Inferior parietal cortex (tissue), 1 donor: ENCODE measurements at regions not wholly inside any gene's neighbourhood (a gene's known extent, or its start where the extent isn't known, plus 50 kb on each side); places are given as distances from the start of the nearest gene placed in this dataset.

Source experiments
- DNase-seq: peaks from one replicate; pipeline ENCODE4 v3.0.0-alpha.2; 2016; ENCODE audit errors: extremely low spot score

DNA sequence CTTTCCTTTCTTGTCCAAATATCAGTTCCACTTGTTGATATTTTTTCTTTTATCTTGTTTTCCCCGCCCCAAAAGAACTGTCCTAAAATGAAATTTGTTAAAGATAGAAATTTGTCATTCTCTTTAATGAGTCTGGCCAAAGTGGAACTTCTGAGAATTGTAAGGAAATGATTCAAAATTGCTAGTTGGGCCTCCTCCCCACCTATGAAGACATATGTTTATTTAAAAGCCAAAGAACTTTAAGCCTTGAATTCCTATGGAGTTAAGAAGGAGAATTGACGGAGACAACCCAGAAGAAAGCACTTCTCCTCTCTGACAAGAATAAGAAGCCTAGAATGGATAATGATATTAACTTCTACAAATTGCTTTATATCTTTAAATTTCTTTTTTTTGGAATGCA, 59.1 kb upstream of the ALDH1A1 start:
- no peak for DNase-seq

GRCh38 chr9:73011181-73011750, 58.4 kb upstream of the ALDH1A1 start:
- DNase-seq = peak; percentile 76

GRCh38 chr9:73009649-73010288, 56.9 kb upstream of the ALDH1A1 start:
- DNase-seq = no peak

DNA sequence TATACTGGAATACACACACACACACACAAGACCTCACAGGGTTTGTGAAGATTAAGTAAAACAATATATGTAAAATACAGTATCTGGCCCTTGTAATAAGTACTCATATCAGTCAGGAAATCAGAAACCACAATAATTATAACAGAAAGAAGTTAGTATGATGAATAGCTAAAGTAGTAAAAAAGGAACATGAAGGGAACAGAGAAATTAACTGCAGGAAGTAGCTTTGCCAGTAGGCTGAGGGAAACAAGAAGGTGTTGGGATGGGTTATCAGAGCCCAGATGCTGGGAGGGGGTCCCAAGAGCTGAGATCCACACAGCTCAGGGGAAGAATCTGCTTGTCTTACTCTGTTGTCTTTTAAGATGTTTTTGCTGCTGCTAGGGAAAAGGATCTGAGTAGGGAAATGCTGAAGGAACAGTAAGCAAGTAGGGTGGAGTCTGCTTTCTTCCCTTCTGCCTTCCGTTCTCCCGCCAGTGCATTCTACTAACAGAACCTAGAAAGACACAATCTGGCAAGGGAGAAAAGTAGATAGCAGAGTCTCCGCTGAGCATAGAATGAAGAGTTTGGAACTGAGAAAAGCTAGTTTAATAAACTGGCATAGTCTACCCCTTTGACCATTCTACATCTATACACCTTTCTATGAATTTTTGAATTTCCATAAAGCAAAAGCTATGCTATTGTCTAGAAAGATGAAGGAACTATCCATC, 55.3 kb upstream of the ALDH1A1 start:
- no peak for DNase-seq

DNA sequence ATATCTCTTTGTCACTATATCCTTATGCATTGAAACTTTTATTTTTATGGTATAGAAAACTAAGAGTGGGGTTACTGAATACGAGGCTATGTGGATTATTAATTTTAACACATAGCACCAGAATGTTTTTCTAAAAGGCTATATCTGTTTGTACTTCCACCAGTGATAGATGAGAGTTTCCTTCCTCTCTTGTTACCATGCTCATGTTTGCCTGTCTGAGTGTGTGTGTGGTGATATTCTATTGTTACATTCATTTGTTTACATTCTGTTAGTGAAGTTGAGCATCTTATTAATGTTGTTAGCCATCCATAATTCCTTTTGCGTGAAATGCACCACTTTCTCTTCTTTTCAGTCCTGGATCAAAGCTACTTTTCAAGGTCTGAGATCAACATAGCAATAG, 54.1 kb upstream of the ALDH1A1 start:
- no peak for DNase-seq
